Posterior cingulate gyrus (tissue), 11 donors: ENCODE measurements at regions not wholly inside any gene's neighbourhood (a gene's known extent, or its start where the extent isn't known, plus 50 kb on each side); places are given as distances from the start of the nearest gene placed in this dataset.
"Not testable (repeated sequence)": the region's sequence is repeated elsewhere in the genome, so short reads cannot be mapped to it uniquely, and the experiment has no call there.

Source experiments
- DNase-seq, 10 donors: peaks; one replicate each; pipeline versions ENCODE4 v3.0.0 to v3.0.0-alpha.2; 2020 to 2021; ENCODE audit warnings: mixed read lengths in 3 of 10
- intact Hi-C: fragments of 100-400 bp; cut with DNase I; formaldehyde crosslinking; loops from one replicate; pipeline ENCODE4 v1.15.1; 2023

DNA sequence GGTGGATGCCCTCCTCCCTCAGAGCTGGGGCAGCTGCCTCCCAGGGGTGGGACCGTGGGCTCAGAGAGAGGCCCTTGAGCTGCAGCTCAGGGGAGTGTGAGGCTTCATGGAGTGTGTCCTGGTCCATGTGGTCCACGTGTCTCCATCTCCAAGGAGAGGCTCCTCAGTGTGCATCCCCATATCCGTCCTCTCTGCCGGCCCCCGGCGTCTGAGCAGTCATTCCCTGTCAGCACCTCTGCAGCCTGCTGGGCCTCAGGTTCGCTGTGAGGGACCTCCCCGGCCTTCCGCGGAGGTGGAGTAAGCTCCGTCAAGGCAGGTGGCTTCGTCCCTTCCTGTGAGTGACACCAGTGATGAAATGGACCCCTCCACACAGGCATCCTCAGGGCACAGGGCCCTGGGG is 160.7 kb upstream of the POTEB2 start:
- DNase-seq: peak in 1 of 10 donors; percentile 11
- intact Hi-C loops: not testable (repeated sequence)

- intact Hi-C loops: not testable (repeated sequence)
- DNase-seq: peak in 2 of 10 donors; percentile 26 to 74
Observed at GRCh38 chr15:21024235-21024987, 158.3 kb upstream of the POTEB2 start.

- DNase-seq, intact Hi-C loops: not testable (repeated sequence)
Observed at GRCh38 chr15:21018176-21018575, 152.1 kb upstream of the POTEB2 start.

- peak in 1 of 10 donors; percentile 20 for DNase-seq
- intact Hi-C loops: not testable (repeated sequence)
Observed at GRCh38 chr15:21017326-21017725, 151.2 kb upstream of the POTEB2 start.

DNA sequence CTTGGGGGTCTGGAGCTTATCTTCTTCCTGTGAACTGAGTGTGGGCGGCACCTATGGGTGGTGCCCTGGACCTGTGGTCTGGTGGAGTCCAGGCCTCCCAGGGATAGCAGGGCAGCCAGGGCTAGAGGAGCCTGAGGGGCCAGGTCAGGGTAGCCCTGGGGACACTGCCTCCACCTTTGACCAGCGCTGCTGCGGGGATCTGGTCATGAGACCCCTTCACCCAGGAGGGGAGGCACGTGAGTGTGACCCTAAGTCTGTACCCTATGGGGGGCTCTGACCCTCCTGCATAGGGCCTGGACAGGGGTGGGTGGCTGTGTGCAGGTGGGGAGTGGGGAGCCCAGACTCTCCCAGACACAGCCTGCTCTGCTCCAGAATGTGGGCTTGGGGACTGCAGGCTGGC is 150.5 kb upstream of the POTEB2 start:
- DNase-seq, intact Hi-C loops: not testable (repeated sequence)

- intact Hi-C loops: not testable (repeated sequence)
Observed at GRCh38 chr15:21015171-21015570, 149.1 kb upstream of the POTEB2 start.

DNA sequence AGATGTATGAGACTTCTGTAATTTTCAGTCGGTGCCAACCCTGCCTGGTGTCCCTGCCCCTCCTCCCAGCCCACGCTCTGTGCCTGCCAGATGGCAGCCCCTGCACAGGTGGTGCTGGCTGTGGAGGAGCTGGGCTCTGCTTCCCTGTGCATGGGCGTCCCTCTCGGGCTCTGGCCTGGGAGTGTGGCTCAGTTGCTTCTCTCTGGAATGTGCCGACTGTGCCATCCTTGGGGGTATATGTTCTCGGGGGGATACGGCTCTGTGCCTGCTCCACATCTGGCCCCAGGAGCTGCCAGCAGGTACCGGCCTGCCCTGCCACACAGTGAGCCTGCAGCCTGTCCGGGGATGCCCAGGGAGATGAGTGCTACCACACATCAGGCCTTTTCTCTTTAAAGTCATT is 147.2 kb upstream of the POTEB2 start:
- intact Hi-C loops: not testable (repeated sequence)

More at GRCh38 chr15:21015171-21015570, 149.1 kb upstream of the POTEB2 start:
- DNase-seq: not testable (repeated sequence)

DNA sequence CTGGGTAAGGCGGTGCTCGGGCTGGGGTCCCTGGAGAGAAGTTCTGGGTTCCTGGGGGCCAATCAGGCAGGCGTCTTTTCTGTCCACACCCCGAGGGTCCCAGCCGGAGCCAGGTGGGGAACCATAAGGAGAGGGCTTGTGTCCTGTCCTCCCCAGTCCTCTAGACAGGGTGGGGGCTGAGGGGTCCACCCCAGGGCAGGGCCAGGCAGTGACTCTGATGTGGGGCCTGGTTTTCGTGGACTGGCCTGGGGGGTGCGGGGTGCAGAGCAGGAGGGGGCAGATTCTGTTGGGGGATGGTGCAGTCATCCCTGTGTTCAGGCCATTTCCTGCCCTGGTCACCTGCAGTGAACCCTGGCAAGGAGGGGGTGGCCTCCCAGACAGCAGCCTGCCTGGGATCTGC is 143.5 kb upstream of the POTEB2 start:
- DNase-seq, intact Hi-C loops: not testable (repeated sequence)

More for the DNA sequence above, 147.2 kb upstream of the POTEB2 start:
- DNase-seq: not testable (repeated sequence)

DNA sequence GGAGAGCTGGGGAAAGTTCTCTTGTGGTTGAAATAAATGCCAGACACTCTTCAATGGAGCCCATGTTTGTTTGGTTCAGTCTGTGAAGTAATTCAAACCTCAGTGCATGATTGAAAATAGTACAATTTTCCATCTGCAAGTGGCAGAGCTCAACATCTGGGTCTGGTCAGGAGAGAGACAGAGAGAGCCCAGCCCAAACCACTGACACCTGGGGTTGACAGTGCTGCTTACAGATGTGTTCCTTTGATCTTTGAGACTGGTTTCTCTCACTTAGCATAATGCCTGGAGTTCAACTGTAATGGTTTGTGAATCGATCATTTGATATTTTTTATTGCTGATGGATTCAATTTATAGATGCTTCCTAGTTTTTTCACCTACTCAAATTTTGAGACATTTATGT is 137.3 kb upstream of the POTEB2 start:
- not testable (repeated sequence) for DNase-seq

GRCh38 chr15:21001950-21002349 is 135.8 kb upstream of the POTEB2 start:
- intact Hi-C loops, DNase-seq: not testable (repeated sequence)

More for the DNA sequence above, 137.3 kb upstream of the POTEB2 start:
- intact Hi-C loops: not testable (repeated sequence)

DNA sequence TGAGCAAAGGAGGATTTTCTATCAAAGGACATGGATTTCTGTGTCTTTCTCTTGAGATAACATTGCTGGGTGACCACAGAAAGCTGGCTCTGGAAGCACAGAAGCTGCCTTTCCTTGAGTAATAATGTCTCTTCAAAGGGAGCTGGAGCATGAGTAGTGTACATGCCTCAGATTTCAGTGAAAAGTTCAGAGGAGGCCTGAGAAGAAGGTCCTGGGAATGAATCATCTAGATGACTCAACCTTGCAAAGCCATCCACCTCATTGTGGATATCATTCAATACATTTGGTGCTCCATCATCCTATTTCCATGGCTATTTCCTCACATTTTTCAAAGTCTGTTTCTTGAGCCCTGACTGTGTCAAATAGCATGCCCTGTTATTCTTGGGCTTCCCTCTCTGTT is 125.6 kb upstream of the POTEB2 start:
- DNase-seq, intact Hi-C loops: not testable (repeated sequence)

DNA sequence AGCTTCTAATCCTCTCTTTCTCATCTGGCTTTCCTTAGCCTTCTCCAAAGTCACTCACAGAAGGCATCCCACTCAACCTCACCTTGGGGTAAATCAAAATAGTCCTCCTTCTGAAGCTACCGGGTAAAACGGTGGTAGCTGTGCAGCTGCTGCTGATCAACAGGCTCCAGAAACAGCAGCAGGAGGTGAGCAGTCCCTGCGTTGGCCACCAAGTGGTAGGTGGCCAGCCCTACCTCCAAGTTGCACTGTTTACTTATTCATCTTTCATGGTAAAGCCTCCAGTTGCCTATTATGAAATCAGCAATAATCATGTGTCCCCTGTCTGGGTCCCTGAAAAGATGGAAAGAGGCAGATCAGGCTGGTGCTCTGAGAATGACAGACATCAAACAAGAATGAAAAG is 125.1 kb upstream of the POTEB2 start:
- intact Hi-C loops: not testable (repeated sequence)

GRCh38 chr15:20986775-20987174 is 120.7 kb upstream of the POTEB2 start:
- DNase-seq, intact Hi-C loops: not testable (repeated sequence)

More for the DNA sequence above, 125.1 kb upstream of the POTEB2 start:
- not testable (repeated sequence) for DNase-seq

- intact Hi-C loops, DNase-seq: not testable (repeated sequence)
Observed at GRCh38 chr15:20978057-20978456, 111.9 kb upstream of the POTEB2 start.

DNA sequence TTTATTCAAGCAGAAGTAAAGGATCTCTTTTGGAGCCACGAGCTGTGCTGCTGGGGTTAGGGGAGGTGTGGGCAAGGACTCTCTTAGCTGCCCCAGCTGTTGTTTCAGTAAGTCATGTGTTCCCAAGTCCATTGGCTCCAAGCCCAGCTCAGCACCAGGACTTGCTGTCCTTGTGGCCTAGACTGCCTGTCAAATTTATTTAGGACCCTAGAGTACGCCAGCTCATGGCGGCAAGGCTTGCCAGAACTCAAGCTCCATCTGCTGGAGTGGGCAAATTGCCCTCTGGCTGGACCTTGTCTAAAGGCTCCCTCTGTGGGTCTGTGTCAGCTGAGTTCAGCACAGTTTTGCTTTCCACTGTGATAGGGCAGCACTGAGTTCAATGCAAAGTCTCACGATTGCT is 106.6 kb upstream of the POTEB2 start:
- intact Hi-C loops: not testable (repeated sequence)

DNA sequence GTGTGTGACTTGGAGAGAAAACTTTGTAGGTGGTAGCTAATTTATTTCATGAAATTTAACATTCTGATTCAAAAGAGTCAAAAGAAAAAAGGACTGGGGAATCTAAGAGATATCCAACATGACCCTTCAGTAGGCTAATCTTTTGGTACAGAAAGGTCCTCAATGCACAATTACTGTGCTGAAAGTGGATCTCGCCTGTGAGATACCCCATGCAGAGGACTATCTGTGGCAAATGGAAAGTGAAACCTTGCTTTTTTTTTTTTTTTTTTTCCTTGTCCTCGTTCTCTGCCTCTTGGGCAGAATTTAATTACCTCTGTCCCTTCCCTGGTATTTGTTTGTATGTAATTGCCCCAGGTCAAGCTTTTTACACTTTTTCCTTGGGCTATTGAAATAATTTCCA is 93.2 kb upstream of the POTEB2 start:
- DNase-seq, intact Hi-C loops: not testable (repeated sequence)

More for the DNA sequence above, 106.6 kb upstream of the POTEB2 start:
- DNase-seq: peak in 6 of 10 donors; percentile 9 to 43 (median 27)

DNA sequence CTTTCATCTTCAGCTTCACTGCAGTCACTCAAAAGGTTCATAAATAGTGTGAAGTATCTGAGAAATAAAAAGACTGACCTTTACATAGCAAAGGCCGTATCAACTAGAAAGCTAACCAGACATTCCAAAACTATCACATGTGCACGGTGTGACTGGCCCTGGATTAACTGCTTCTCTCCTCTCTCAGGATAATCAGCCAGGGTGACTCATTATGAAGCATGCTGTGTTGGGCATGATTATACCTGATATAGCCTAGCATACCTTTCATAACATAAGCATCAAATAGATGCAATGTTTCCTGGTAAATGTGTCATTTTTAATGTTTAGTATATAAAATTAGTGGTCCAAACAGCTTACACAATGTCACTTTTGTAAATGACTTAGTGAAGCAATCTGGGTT is 63.2 kb upstream of the POTEB2 start:
- DNase-seq, intact Hi-C loops: not testable (repeated sequence)
